A549 (cell line): ENCODE measurements at regions not wholly inside any gene's neighbourhood (a gene's known extent, or its start where the extent isn't known, plus 50 kb on each side); places are given as distances from the start of the nearest gene placed in this dataset.

Experiments
- ATAC-seq, 2 experiments: fragments of 200-7000 bp in 1 of 2; fragments of >200 bp in 1 of 2; cut with Nextera tagmentation in 1 of 2; cut with Tn5 transposase in 1 of 2; 3 replicates each; pipeline versions ENCODE4 v1.8.0 to v1.9.1; 2018 to 2020; ENCODE audit warnings: mild to moderate bottlenecking in 1 of 2, moderate library complexity in 1 of 2
- CTCF ChIA-PET: fragments of 300-600 bp; sonication (Branson Sonifier 250); formaldehyde crosslinking; extraction: SDS; loops from one replicate; lab custom pipeline; 2021; ENCODE audit warnings: antibody characterized with exemption, inconsistent platforms; lab: Yijun Ruan, JAX
- POLR2A ChIA-PET: fragments of 350-600 bp; formaldehyde crosslinking; extraction: SDS; loops from one replicate; lab custom pipeline; 2021; ENCODE audit warnings: antibody characterized with exemption, inconsistent platforms; lab: Yijun Ruan, JAX
- DNase-seq, 2 experiments: peaks; one replicate each; pipeline versions ENCODE4 v3.0.0 to v3.0.0-alpha.2; 2011 to 2016; ENCODE audit warnings: low read depth in 1 of 2, low spot score in 1 of 2
- FAIRE-seq: peaks from 2 replicates; lab custom pipeline; 2011; peaks lifted over from hg19 to GRCh38; lab: Jason Lieb, UNC
- H3K27ac ChIP-seq, 2 experiments: fragments of >200 bp; sonication (Bioruptor Twin); formaldehyde crosslinking; 3 replicates each; pipeline ENCODE4 v1.5.1; 2016 to 2017
- H3K4me1 ChIP-seq: fragments of >200 bp; sonication (Bioruptor Twin); formaldehyde crosslinking; 3 replicates; pipeline ENCODE4 v1.6.1; 2016
- H3K4me2 ChIP-seq: fragments of >200 bp; sonication (Bioruptor Twin); formaldehyde crosslinking; 3 replicates; pipeline ENCODE4 v1.6.1; 2016
- H3K4me3 ChIP-seq: fragments of >200 bp; sonication (Bioruptor Twin); formaldehyde crosslinking; 3 replicates; pipeline ENCODE4 v1.5.1; 2016
- H3K9me3 ChIP-seq: fragments of >200 bp; sonication (Bioruptor Twin); formaldehyde crosslinking; 3 replicates; pipeline ENCODE4 v1.6.1; 2016
- BHLHE40 ChIP-seq: IDR thresholded peaks from 2 replicates; pipeline ENCODE4 v1.6.1; 2012; ENCODE audit warnings: low read depth, low read length, inconsistent platforms
- EHF ChIP-seq: fragments of 250-450 bp; sonication (Bioruptor Pico); IDR thresholded peaks from 2 replicates; pipeline ENCODE4 v1.5.0; 2020; ENCODE audit warnings: mild to moderate bottlenecking
- EHMT2 ChIP-seq: fragments of 200-600 bp; sonication (generic); IDR thresholded peaks from 2 replicates; pipeline ENCODE4 v1.6.1; 2016; ENCODE audit warnings: antibody characterized with exemption, low read depth, mild to moderate bottlenecking, moderate library complexity
- HEYL ChIP-seq: fragments of 250-450 bp; sonication (Bioruptor Pico); IDR thresholded peaks from 2 replicates; pipeline ENCODE4 v1.8.0; 2021; ENCODE audit warnings: mild to moderate bottlenecking, moderate library complexity
- JUNB ChIP-seq: fragments of >200 bp; sonication (Bioruptor Twin); formaldehyde crosslinking; IDR thresholded peaks from 2 replicates; pipeline ENCODE4 v1.6.1; 2016
- NFE2L2 ChIP-seq: fragments of 150-350 bp; conservative IDR thresholded peaks from 2 replicates; pipeline ENCODE4 v1.6.1; 2014; ENCODE audit warnings: low read length
- NR3C1 ChIP-seq: fragments of >200 bp; sonication (Bioruptor Twin); formaldehyde crosslinking; IDR thresholded peaks from 3 replicates; pipeline ENCODE4 v1.6.1; 2017
- PHF8 ChIP-seq: fragments of 200-600 bp; sonication (generic); IDR thresholded peaks from 2 replicates; pipeline ENCODE4 v1.6.1; 2016; ENCODE audit warnings: low read depth, mild to moderate bottlenecking, antibody characterized with exemption, moderate library complexity, borderline replicate concordance
- POLR2AphosphoS2 ChIP-seq: conservative IDR thresholded peaks from 2 replicates; pipeline ENCODE4 v1.6.1; 2012; ENCODE audit warnings: low read length, improper control_type of control experiment, inconsistent platforms
- RAD21 ChIP-seq, 2 experiments: fragments of >200 bp in 1 of 2; sonication (Bioruptor Twin) in 1 of 2; formaldehyde crosslinking in 1 of 2; IDR thresholded peaks in 1 of 2; conservative IDR thresholded peaks in 1 of 2; 2 replicates in 1 of 2; 3 replicates in 1 of 2; pipeline ENCODE4 v1.6.1; 2012 to 2018; ENCODE audit warnings: inconsistent platforms in 1 of 2
- RCOR1 ChIP-seq: fragments of 150-350 bp; IDR thresholded peaks from 2 replicates; pipeline ENCODE4 v1.6.1; 2014; ENCODE audit warnings: antibody characterized with exemption, low read length, low read depth
- RNF2 ChIP-seq: fragments of 200-600 bp; sonication (generic); IDR thresholded peaks from 2 replicates; pipeline ENCODE4 v1.6.1; 2016; ENCODE audit warnings: low read depth, mild to moderate bottlenecking, antibody characterized with exemption, moderate library complexity, borderline replicate concordance
- ZNF302 ChIP-seq: fragments of 250-450 bp; sonication (Bioruptor Pico); IDR thresholded peaks from 2 replicates; pipeline ENCODE4 v1.9.0; 2021; ENCODE audit warnings: inconsistent platforms, mild to moderate bottlenecking, moderate library complexity
- WGBS: methylation state at CpG from one replicate; pipeline ENCODE4 v1.1.6; 2017; ENCODE audit errors: missing lambda C conversion rate; 5-methylcytosine and 5-hydroxymethylcytosine counted together
- TF ChIP-seq, protein P1 (sequence below): fragments of >200 bp; sonication (Bioruptor Twin); formaldehyde crosslinking; IDR thresholded peaks from 3 replicates; pipeline ENCODE4 v1.5.1; 2016
- TF ChIP-seq, protein P2 (sequence below): fragments of 200-600 bp; sonication (generic); IDR thresholded peaks from 2 replicates; pipeline ENCODE4 v1.6.1; 2016; ENCODE audit warnings: antibody characterized with exemption, mild to moderate bottlenecking, moderate library complexity
- TF ChIP-seq, protein P3 (sequence below): IDR thresholded peaks from 2 replicates; pipeline ENCODE4 v1.6.1; 2012
- TF ChIP-seq, protein P4 (sequence below): fragments of 450-650 bp; IDR thresholded peaks from 2 replicates; pipeline ENCODE4 v1.6.1; 2014; ENCODE audit warnings: antibody characterized with exemption
- TF ChIP-seq, protein P5 (sequence below): IDR thresholded peaks from 2 replicates; pipeline ENCODE4 v1.6.1; 2012
- TF ChIP-seq, protein P6 (sequence below): fragments of 250-450 bp; sonication (Bioruptor Pico); IDR thresholded peaks from 2 replicates; pipeline ENCODE4 v1.5.0; 2021; ENCODE audit warnings: mild to moderate bottlenecking, moderate library complexity, borderline replicate concordance

DNA sequence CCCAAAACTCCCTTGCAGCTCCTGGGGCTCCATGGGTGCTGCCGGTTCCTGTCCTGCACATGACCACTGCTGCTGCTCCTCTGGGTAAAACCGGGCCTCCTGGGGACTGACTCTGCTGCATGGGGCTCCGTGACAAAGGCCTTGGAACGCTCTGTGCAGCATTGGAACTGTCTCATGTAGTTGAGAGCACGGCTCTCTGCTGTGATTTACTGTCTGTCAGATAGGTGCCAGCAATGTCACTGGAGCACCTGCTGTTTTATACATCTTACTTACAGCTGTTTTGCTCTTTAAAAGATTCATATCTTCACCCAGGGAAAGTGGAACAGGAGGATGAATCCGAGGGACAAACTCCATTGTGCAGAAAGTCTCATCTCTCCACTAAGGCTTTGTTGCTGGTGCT, 138.1 kb downstream of the YIPF5 start:
- no peaks in the 10 kb centered on the region for H3K4me1 ChIP-seq
- ATAC-seq (no peak), FAIRE-seq (no peak), DNase-seq (no peak)
- WGBS: 73% methylated on average over 6 of the region's 6 CpGs
- no peak for TF ChIP-seq NR3C1
- TF ChIP-seq RCOR1: no peak
- TF ChIP-seq RNF2: no peak
- no peak for TF ChIP-seq HEYL (CRISPR knock-in tag)
- no peak for TF ChIP-seq POLR2AphosphoS2
- TF ChIP-seq, protein P1, sequence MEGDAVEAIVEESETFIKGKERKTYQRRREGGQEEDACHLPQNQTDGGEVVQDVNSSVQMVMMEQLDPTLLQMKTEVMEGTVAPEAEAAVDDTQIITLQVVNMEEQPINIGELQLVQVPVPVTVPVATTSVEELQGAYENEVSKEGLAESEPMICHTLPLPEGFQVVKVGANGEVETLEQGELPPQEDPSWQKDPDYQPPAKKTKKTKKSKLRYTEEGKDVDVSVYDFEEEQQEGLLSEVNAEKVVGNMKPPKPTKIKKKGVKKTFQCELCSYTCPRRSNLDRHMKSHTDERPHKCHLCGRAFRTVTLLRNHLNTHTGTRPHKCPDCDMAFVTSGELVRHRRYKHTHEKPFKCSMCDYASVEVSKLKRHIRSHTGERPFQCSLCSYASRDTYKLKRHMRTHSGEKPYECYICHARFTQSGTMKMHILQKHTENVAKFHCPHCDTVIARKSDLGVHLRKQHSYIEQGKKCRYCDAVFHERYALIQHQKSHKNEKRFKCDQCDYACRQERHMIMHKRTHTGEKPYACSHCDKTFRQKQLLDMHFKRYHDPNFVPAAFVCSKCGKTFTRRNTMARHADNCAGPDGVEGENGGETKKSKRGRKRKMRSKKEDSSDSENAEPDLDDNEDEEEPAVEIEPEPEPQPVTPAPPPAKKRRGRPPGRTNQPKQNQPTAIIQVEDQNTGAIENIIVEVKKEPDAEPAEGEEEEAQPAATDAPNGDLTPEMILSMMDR: no peak
- CTCF ChIA-PET: no interaction called here
- H3K9me3 ChIP-seq: no peaks in the 10 kb centered on the region
- POLR2A ChIA-PET: no interaction called here
- H3K27ac ChIP-seq: no peak overlapping the region
- H3K4me3 ChIP-seq: no peak overlapping the region
- H3K4me2 ChIP-seq: no peak overlapping the region

DNA sequence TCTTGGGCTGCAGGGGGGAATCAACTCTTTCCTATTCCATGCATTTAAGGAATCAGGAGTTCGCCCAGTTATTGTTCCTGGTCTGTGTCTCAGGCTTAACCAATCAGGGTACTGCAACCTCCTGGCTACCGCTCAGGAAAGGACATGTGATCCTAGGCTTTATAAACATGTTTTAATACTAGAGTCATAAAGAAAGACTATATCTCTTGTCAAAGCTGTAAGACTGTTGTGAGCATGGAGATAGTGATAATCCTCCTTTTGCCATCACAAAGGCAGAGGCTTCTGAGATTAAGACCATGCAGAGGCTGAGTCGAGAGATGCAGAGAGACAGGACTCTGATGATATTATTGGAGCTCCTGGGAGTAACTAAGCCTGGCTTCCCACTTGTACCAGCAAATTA, 137.0 kb downstream of the YIPF5 start:
- Histone ChIP-seq H3K9me3 (no peaks in the 10 kb centered on the region), H3K4me1 (no peaks in the 10 kb centered on the region), H3K4me2 (no peak overlapping the region), H3K27ac (no peak overlapping the region), H3K4me3 (no peak overlapping the region)
- ChIA-PET CTCF (no interaction called here), POLR2A (no interaction called here)
- TF ChIP-seq, protein P2, sequence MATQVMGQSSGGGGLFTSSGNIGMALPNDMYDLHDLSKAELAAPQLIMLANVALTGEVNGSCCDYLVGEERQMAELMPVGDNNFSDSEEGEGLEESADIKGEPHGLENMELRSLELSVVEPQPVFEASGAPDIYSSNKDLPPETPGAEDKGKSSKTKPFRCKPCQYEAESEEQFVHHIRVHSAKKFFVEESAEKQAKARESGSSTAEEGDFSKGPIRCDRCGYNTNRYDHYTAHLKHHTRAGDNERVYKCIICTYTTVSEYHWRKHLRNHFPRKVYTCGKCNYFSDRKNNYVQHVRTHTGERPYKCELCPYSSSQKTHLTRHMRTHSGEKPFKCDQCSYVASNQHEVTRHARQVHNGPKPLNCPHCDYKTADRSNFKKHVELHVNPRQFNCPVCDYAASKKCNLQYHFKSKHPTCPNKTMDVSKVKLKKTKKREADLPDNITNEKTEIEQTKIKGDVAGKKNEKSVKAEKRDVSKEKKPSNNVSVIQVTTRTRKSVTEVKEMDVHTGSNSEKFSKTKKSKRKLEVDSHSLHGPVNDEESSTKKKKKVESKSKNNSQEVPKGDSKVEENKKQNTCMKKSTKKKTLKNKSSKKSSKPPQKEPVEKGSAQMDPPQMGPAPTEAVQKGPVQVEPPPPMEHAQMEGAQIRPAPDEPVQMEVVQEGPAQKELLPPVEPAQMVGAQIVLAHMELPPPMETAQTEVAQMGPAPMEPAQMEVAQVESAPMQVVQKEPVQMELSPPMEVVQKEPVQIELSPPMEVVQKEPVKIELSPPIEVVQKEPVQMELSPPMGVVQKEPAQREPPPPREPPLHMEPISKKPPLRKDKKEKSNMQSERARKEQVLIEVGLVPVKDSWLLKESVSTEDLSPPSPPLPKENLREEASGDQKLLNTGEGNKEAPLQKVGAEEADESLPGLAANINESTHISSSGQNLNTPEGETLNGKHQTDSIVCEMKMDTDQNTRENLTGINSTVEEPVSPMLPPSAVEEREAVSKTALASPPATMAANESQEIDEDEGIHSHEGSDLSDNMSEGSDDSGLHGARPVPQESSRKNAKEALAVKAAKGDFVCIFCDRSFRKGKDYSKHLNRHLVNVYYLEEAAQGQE: no peak
- TF ChIP-seq BHLHE40 (no peak), PHF8 (no peak), EHF (CRISPR knock-in tag) (no peak), RAD21 (conservative IDR thresholded peaks at IDR 0.05 in 1 of 2, IDR thresholded peaks at IDR 0.05 in 1 of 2) (no peak), RCOR1 (no peak), NFE2L2 (no peak), EHMT2 (no peak), ZNF302 (CRISPR knock-in tag) (no peak), JUNB (no peak)
- TF ChIP-seq, protein P1: no peak
- TF ChIP-seq, protein P3, sequence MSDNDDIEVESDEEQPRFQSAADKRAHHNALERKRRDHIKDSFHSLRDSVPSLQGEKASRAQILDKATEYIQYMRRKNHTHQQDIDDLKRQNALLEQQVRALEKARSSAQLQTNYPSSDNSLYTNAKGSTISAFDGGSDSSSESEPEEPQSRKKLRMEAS: no peak
- TF ChIP-seq, protein P4, sequence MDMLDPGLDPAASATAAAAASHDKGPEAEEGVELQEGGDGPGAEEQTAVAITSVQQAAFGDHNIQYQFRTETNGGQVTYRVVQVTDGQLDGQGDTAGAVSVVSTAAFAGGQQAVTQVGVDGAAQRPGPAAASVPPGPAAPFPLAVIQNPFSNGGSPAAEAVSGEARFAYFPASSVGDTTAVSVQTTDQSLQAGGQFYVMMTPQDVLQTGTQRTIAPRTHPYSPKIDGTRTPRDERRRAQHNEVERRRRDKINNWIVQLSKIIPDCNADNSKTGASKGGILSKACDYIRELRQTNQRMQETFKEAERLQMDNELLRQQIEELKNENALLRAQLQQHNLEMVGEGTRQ: no peak
- TF ChIP-seq, protein P5, sequence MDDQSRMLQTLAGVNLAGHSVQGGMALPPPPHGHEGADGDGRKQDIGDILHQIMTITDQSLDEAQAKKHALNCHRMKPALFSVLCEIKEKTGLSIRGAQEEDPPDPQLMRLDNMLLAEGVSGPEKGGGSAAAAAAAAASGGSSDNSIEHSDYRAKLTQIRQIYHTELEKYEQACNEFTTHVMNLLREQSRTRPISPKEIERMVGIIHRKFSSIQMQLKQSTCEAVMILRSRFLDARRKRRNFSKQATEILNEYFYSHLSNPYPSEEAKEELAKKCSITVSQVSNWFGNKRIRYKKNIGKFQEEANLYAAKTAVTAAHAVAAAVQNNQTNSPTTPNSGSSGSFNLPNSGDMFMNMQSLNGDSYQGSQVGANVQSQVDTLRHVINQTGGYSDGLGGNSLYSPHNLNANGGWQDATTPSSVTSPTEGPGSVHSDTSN: no peak
- TF ChIP-seq, protein P6, sequence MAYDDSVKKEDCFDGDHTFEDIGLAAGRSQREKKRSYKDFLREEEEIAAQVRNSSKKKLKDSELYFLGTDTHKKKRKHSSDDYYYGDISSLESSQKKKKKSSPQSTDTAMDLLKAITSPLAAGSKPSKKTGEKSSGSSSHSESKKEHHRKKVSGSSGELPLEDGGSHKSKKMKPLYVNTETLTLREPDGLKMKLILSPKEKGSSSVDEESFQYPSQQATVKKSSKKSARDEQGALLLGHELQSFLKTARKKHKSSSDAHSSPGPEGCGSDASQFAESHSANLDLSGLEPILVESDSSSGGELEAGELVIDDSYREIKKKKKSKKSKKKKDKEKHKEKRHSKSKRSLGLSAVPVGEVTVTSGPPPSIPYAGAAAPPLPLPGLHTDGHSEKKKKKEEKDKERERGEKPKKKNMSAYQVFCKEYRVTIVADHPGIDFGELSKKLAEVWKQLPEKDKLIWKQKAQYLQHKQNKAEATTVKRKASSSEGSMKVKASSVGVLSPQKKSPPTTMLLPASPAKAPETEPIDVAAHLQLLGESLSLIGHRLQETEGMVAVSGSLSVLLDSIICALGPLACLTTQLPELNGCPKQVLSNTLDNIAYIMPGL (CRISPR knock-in tag): no peak
- ATAC-seq (no peak), DNase-seq (no peak), FAIRE-seq (no peak)
- 78% methylated on average over 3 of the region's 3 CpGs for WGBS
